ENCODE measurements at regions not wholly inside any gene's neighbourhood (a gene's known extent, or its start where the extent isn't known, plus 50 kb on each side); places are given as distances from the start of the nearest gene placed in this dataset.

GRCh38 chr3:102068327-102068726 lies 219.0 kb downstream of the NFKBIZ start:
- TF ChIP-seq, protein P1, sequence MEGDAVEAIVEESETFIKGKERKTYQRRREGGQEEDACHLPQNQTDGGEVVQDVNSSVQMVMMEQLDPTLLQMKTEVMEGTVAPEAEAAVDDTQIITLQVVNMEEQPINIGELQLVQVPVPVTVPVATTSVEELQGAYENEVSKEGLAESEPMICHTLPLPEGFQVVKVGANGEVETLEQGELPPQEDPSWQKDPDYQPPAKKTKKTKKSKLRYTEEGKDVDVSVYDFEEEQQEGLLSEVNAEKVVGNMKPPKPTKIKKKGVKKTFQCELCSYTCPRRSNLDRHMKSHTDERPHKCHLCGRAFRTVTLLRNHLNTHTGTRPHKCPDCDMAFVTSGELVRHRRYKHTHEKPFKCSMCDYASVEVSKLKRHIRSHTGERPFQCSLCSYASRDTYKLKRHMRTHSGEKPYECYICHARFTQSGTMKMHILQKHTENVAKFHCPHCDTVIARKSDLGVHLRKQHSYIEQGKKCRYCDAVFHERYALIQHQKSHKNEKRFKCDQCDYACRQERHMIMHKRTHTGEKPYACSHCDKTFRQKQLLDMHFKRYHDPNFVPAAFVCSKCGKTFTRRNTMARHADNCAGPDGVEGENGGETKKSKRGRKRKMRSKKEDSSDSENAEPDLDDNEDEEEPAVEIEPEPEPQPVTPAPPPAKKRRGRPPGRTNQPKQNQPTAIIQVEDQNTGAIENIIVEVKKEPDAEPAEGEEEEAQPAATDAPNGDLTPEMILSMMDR (IDR thresholded peaks at IDR 0.05), result no peak
- no peak for TF ChIP-seq POLR2AphosphoS5 (IDR thresholded peaks at IDR 0.05)
- no peak for TF ChIP-seq POLR2A (IDR thresholded peaks at IDR 0.05)
- H3K27ac ChIP-seq, result no peak overlapping the region
- H3K4me3 ChIP-seq, result no peak overlapping the region
- H3K36me3 ChIP-seq, result no peaks in the 10 kb centered on the region
- intact Hi-C loops (cut with DNase I), result no loop called here
- no peaks in the 10 kb centered on the region for H3K27me3 ChIP-seq (replicated peaks; ENCODE audit: insufficient read depth)
- no peaks in the 10 kb centered on the region for H3K9me3 ChIP-seq
- DNase-seq (ENCODE audit: low spot score), result no peak
- no peaks in the 10 kb centered on the region for H3K4me1 ChIP-seq (replicated peaks)
- WGBS, result 67% methylated on average over 1 of the region's 1 CpG

DNA sequence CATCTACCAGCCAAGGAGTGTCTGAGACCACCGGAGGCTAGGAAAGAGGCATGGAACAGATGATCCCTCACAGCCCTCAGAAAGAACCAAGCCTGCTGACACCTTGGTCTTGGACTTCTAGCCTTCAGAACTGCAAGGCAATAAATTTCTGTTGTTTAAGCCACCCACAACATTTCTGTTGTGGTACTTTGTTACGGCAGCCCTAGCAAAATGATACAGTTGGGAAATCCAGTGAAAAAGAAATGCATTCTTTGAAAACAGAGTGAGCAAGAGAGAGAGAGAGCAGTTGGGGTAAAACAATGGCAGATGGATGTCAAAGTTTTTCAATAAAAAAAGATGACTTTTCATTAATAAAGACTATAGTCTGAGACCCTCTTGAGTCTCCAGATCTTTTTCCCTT lies 219.4 kb downstream of the NFKBIZ start:
- 69% methylated on average over 2 of the region's 2 CpGs for WGBS
- H3K36me3 ChIP-seq, result no peaks in the 10 kb centered on the region
- TF ChIP-seq POLR2A (IDR thresholded peaks at IDR 0.05) (no peak), POLR2AphosphoS5 (IDR thresholded peaks at IDR 0.05) (no peak)
- TF ChIP-seq, protein P1 (IDR thresholded peaks at IDR 0.05), result no peak
- no peak overlapping the region for H3K4me3 ChIP-seq
- H3K27ac ChIP-seq, result no peak overlapping the region
- no peaks in the 10 kb centered on the region for H3K9me3 ChIP-seq
- intact Hi-C loops (cut with DNase I), result no loop called here
- no peaks in the 10 kb centered on the region for H3K27me3 ChIP-seq (replicated peaks; ENCODE audit: insufficient read depth)
- H3K4me1 ChIP-seq (replicated peaks), result no peaks in the 10 kb centered on the region
- no peak for DNase-seq (ENCODE audit: low spot score)

- Histone ChIP-seq H3K36me3 (no peaks in the 10 kb centered on the region), H3K4me1 (replicated peaks) (no peaks in the 10 kb centered on the region), H3K9me3 (no peaks in the 10 kb centered on the region), H3K4me3 (no peak overlapping the region), H3K27me3 (replicated peaks; ENCODE audit: insufficient read depth) (no peaks in the 10 kb centered on the region), H3K27ac (no peak overlapping the region)
- 87% methylated on average over 1 of the region's 1 CpG for WGBS
- intact Hi-C loops (cut with DNase I), result no loop called here
- DNase-seq (ENCODE audit: low spot score), result no peak
- TF ChIP-seq POLR2A (IDR thresholded peaks at IDR 0.05), result no peak
- TF ChIP-seq, protein P1 (IDR thresholded peaks at IDR 0.05), result no peak
- TF ChIP-seq POLR2AphosphoS5 (IDR thresholded peaks at IDR 0.05), result no peak
Measured at GRCh38 chr3:102069211-102069662, 219.9 kb downstream of the NFKBIZ start.

DNA sequence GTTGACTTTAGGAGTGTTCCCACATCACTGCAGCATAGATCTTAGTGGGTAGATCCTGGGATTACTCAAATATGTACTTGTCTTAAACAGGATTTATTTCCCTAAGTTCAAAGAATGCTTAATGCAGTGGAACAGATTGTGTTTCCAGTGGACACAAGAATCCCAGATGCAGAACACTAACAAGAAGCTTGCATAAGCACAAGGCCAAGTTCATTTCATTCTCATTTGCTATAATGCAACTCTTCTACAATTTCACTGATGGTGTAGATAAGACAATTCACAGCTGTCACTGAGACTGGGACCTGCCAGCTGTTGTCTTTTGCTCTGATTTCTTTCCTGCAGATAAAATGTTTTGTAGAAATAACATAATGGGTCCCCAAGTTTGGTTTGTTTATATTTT lies 225.6 kb downstream of the NFKBIZ start:
- no peaks in the 10 kb centered on the region for H3K27me3 ChIP-seq (replicated peaks; ENCODE audit: insufficient read depth)
- TF ChIP-seq POLR2AphosphoS5 (IDR thresholded peaks at IDR 0.05) (no peak), POLR2A (IDR thresholded peaks at IDR 0.05) (no peak)
- TF ChIP-seq, protein P1 (IDR thresholded peaks at IDR 0.05), result no peak
- no peaks in the 10 kb centered on the region for H3K4me1 ChIP-seq (replicated peaks)
- no peak overlapping the region for H3K27ac ChIP-seq
- no peaks in the 10 kb centered on the region for H3K36me3 ChIP-seq
- DNase-seq (ENCODE audit: low spot score), result no peak
- no peak overlapping the region for H3K4me3 ChIP-seq
- H3K9me3 ChIP-seq, result no peaks in the 10 kb centered on the region
- intact Hi-C loops (cut with DNase I), result no loop called here

DNA sequence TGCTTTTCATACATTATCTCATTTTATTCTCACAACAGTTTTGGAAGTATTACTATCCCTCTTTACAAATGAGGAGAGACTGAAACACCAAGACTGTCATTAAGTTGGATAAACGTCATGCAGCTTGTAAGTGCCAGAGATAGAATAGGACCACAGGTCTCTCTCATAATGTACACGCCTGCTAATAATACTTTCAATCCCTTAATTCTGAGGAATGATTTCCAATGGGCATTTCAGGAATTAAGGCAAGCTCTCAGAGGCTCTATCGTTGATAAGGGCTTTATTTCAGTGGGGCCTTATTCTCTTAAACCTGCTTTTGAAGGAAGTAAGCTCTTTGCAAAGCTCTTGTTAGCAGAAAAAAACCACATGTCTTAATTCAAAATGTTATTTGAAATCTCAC lies 229.1 kb downstream of the NFKBIZ start:
- DNase-seq (ENCODE audit: low spot score), result no peak
- TF ChIP-seq, protein P1 (IDR thresholded peaks at IDR 0.05), result no peak
- TF ChIP-seq POLR2A (IDR thresholded peaks at IDR 0.05) (no peak), POLR2AphosphoS5 (IDR thresholded peaks at IDR 0.05) (no peak)
- H3K4me1 ChIP-seq (replicated peaks), result no peaks in the 10 kb centered on the region
- no peaks in the 10 kb centered on the region for H3K36me3 ChIP-seq
- no peak overlapping the region for H3K4me3 ChIP-seq
- no peak overlapping the region for H3K27ac ChIP-seq
- H3K27me3 ChIP-seq (replicated peaks; ENCODE audit: insufficient read depth), result no peaks in the 10 kb centered on the region
- H3K9me3 ChIP-seq, result no peaks in the 10 kb centered on the region
- intact Hi-C loops (cut with DNase I), result no loop called here
- WGBS, result 86% methylated on average over 3 of the region's 3 CpGs
